ENCODE measurements at regions not wholly inside any gene's neighbourhood (a gene's known extent, or its start where the extent isn't known, plus 50 kb on each side); places are given as distances from the start of the nearest gene placed in this dataset.

GRCh38 chr7:108815815-108816214 lies 246.1 kb downstream of the DNAJB9 start:
- Histone ChIP-seq H3K4me3 (no peak overlapping the region), H3K27ac (no peak overlapping the region), H3K4me1 (no peaks in the 10 kb centered on the region), H3K9me3 (no peaks in the 10 kb centered on the region), H3K36me3 (no peaks in the 10 kb centered on the region), H3K27me3 (no peaks in the 10 kb centered on the region)
- TF ChIP-seq CTCF (IDR thresholded peaks at IDR 0.05) = no peak
- no peak for TF ChIP-seq POLR2A (IDR thresholded peaks at IDR 0.05)
- ATAC-seq (no peak), DNase-seq (no peak)
- intact Hi-C loops (cut with DNase I) = no loop called here
- 67% methylated on average over 2 of the region's 2 CpGs for WGBS (ENCODE audit: insufficient coverage, low coverage, low lambda C conversion rate, missing lambda C conversion rate)

DNA sequence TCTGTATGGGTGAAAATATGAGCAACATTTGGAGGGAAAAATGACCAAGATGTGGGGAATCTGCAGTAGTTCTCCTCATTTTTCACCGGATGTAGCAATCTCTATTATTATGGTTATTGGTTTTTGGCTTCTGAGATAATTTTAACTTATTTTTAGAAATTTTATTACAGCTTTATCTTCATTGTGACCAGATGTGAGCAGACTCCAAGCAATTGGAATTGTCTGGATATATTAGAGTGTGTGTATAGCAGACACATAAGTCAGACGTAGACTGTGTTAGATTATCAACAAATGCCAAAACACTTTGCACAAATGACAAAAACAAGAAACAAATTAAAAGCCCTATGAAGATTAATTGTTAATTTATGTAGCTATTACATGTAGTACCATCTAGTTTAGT lies 249.1 kb downstream of the DNAJB9 start:
- Histone ChIP-seq H3K4me3 (no peak overlapping the region), H3K36me3 (no peaks in the 10 kb centered on the region)

GRCh38 chr7:108824840-108825580 lies 255.3 kb downstream of the DNAJB9 start:
- Histone ChIP-seq H3K27me3 (no peaks in the 10 kb centered on the region), H3K27ac (no peak overlapping the region), H3K4me1 (no peaks in the 10 kb centered on the region), H3K9me3 (no peaks in the 10 kb centered on the region), H3K36me3 (no peaks in the 10 kb centered on the region), H3K4me3 (no peak overlapping the region)
- DNase-seq = no peak
- intact Hi-C loops (cut with DNase I) = no loop called here
- TF ChIP-seq POLR2A (IDR thresholded peaks at IDR 0.05) (no peak), CTCF (IDR thresholded peaks at IDR 0.05) (no peak)
- 52% methylated on average over 3 of the region's 3 CpGs for WGBS (ENCODE audit: insufficient coverage, low coverage, low lambda C conversion rate, missing lambda C conversion rate)
- no peak for ATAC-seq

More for the DNA sequence above, 249.1 kb downstream of the DNAJB9 start:
- H3K9me3 ChIP-seq = no peaks in the 10 kb centered on the region
- WGBS (ENCODE audit: insufficient coverage, low coverage, low lambda C conversion rate, missing lambda C conversion rate) = 34% methylated on average over 2 of the region's 2 CpGs
- H3K4me1 ChIP-seq = no peaks in the 10 kb centered on the region
- TF ChIP-seq CTCF (IDR thresholded peaks at IDR 0.05) (no peak), POLR2A (IDR thresholded peaks at IDR 0.05) (no peak)
- intact Hi-C loops (cut with DNase I) = no loop called here
- no peaks in the 10 kb centered on the region for H3K27me3 ChIP-seq
- H3K27ac ChIP-seq = no peak overlapping the region
- ATAC-seq (no peak), DNase-seq (no peak)

DNA sequence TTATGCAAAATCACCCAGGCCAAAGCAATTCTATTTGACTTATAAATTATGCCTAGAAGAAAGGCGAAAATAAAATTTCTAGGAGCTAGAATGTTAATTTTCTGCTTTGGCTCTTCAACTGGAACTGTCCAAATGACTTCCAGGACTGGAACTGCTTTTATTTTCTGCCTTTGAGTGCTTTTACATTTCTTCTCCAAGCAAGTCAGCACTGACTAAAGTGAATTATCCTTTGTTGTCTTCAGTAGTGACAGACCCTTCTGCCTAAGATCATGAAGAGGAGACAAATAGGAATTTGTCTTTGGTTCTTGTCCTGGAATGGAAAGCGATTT lies 255.9 kb downstream of the DNAJB9 start:
- no peak for TF ChIP-seq POLR2A (IDR thresholded peaks at IDR 0.05)
- TF ChIP-seq CTCF (IDR thresholded peaks at IDR 0.05) = no peak
- no peaks in the 10 kb centered on the region for H3K4me1 ChIP-seq
- no peaks in the 10 kb centered on the region for H3K36me3 ChIP-seq
- 82% methylated on average over 2 of the region's 2 CpGs for WGBS (ENCODE audit: insufficient coverage, low coverage, low lambda C conversion rate, missing lambda C conversion rate)
- no peak overlapping the region for H3K4me3 ChIP-seq
- DNase-seq (no peak), ATAC-seq (no peak)
- no peaks in the 10 kb centered on the region for H3K27me3 ChIP-seq
- H3K9me3 ChIP-seq = no peaks in the 10 kb centered on the region
- intact Hi-C loops (cut with DNase I) = no loop called here
- no peak overlapping the region for H3K27ac ChIP-seq

GRCh38 chr7:108836256-108836655 lies 266.6 kb downstream of the DNAJB9 start:
- no peak for DNase-seq
- no peaks in the 10 kb centered on the region for H3K27me3 ChIP-seq
- no peaks in the 10 kb centered on the region for H3K9me3 ChIP-seq
- H3K36me3 ChIP-seq = no peaks in the 10 kb centered on the region
- intact Hi-C loops (cut with DNase I) = no loop called here
- no peaks in the 10 kb centered on the region for H3K4me1 ChIP-seq
- no peak overlapping the region for H3K4me3 ChIP-seq
- no peak for ATAC-seq
- TF ChIP-seq CTCF (IDR thresholded peaks at IDR 0.05) (no peak), POLR2A (IDR thresholded peaks at IDR 0.05) (no peak)
- no peak overlapping the region for H3K27ac ChIP-seq

Measured in right lobe of liver (tissue), 6 donors.